Psoas muscle (tissue), 7 donors: ENCODE measurements at regions not wholly inside any gene's neighbourhood (a gene's known extent, or its start where the extent isn't known, plus 50 kb on each side); places are given as distances from the start of the nearest gene placed in this dataset.

ENCODE experiments used
- ATAC-seq, 4 donors: fragments of 200-7000 bp; cut with Tn5 transposase; one replicate each; pipeline ENCODE4 v1.9.1; 2020; ENCODE audit warnings: moderate library complexity in 3 of 4, mild to moderate bottlenecking in 2 of 4
- DNase-seq, 2 donors: peaks; one replicate each; pipeline ENCODE4 v3.0.0-alpha.2; 2020
- H3K27ac ChIP-seq: fragments of 200-600 bp; one replicate; pipeline ENCODE4 v1.8.0; 2022
- H3K27me3 ChIP-seq, 3 donors: fragments of 200-600 bp in 1 of 3; one replicate each; pipeline versions ENCODE4 v1.6.1 to v1.8.0; 2013 to 2022; ENCODE audit warnings: low read length in 2 of 3, mild to moderate bottlenecking in 2 of 3, moderate library complexity in 1 of 3; ENCODE audit not compliant: insufficient read depth in 3 of 3
- H3K36me3 ChIP-seq, 2 donors: fragments of 200-600 bp in 1 of 2; one replicate each; pipeline versions ENCODE4 v1.6.1 to v1.8.0; 2013 to 2022; ENCODE audit warnings: low read depth in 1 of 2, mild to moderate bottlenecking in 1 of 2, moderate library complexity in 1 of 2; ENCODE audit not compliant: insufficient read depth in 1 of 2
- H3K4me1 ChIP-seq: fragments of 200-600 bp; one replicate; pipeline ENCODE4 v1.8.0; 2022
- H3K4me3 ChIP-seq: fragments of 200-600 bp; one replicate; pipeline ENCODE4 v1.8.0; 2022; ENCODE audit warnings: mild to moderate bottlenecking
- H3K9me3 ChIP-seq: fragments of 200-600 bp; one replicate; pipeline ENCODE4 v1.8.0; 2022
- WGBS, 3 donors: extraction: QIAGEN DNeasy Blood & Tissue Kit; methylation state at CpG; one replicate each; pipeline versions ENCODE4 v1.1.6 to v1.1.7; 2013; 5-methylcytosine and 5-hydroxymethylcytosine counted together
- intact Hi-C, 2 donors: fragments of 100-400 bp; cut with DNase I; formaldehyde crosslinking; loops; one replicate each; pipeline versions ENCODE4 v1.11.0 to v1.14.2; 2022
- TF ChIP-seq, protein P1 (sequence below): fragments of 200-600 bp; IDR thresholded peaks from one replicate; pipeline ENCODE4 v1.8.0; 2022; ENCODE audit warnings: antibody characterized with exemption
- donor health status: healthy with polysubstance abuse.
- donor health status: DM: no; HTN: no; CAD: no; lungs with moderate emphysema.
- donor health status: Bipolar disorder and iron deficiency.
- donor health status: healthy.
- donor health status: DM: yes; HTN: yes; CAD: no.
- donor health status: DM: no; HTN: no; CAD: no.
- donor health status: DM: yes; HTN: yes; CAD: no.

DNA sequence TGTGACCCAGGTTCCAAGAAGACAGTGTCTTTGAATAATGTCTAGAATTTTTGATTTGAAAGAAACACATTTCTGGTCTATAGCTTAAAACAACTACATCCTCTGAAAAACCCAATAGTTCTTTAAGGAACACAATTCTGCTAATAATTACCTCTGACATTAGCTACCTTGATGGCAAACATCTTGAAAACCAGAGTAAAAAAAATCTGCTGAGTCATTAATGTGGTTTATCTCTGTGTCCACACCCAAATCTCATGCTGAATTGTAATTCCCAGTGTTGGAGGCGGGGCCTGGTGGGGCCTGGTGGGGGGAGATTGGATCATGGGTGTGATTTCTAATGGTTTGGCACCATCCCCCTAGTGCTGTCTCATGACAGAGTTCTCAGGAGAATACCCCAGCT, 1233.8 kb downstream of the NLGN4X start:
- intact Hi-C loops, result no loop called here
- no peak for ATAC-seq

GRCh38 chrX:4978613-4979012, 1250.1 kb downstream of the NLGN4X start:
- intact Hi-C loops, result no loop called here
- H3K36me3 ChIP-seq, result no peaks in the 10 kb centered on the region
- H3K27ac ChIP-seq, result no peak overlapping the region
- H3K4me1 ChIP-seq, result no peaks in the 10 kb centered on the region
- H3K9me3 ChIP-seq, result no peaks in the 10 kb centered on the region
- no peak for ATAC-seq
- DNase-seq, result no peak
- no peak overlapping the region for H3K4me3 ChIP-seq
- WGBS, 3 donors, result 35 to 50% (median 39%) methylated on average over 1 of the region's 1 CpG
- H3K27me3 ChIP-seq, result no peaks in the 10 kb centered on the region
- TF ChIP-seq, protein P1, sequence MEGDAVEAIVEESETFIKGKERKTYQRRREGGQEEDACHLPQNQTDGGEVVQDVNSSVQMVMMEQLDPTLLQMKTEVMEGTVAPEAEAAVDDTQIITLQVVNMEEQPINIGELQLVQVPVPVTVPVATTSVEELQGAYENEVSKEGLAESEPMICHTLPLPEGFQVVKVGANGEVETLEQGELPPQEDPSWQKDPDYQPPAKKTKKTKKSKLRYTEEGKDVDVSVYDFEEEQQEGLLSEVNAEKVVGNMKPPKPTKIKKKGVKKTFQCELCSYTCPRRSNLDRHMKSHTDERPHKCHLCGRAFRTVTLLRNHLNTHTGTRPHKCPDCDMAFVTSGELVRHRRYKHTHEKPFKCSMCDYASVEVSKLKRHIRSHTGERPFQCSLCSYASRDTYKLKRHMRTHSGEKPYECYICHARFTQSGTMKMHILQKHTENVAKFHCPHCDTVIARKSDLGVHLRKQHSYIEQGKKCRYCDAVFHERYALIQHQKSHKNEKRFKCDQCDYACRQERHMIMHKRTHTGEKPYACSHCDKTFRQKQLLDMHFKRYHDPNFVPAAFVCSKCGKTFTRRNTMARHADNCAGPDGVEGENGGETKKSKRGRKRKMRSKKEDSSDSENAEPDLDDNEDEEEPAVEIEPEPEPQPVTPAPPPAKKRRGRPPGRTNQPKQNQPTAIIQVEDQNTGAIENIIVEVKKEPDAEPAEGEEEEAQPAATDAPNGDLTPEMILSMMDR, result no peak

More for the DNA sequence above, 1233.8 kb downstream of the NLGN4X start:
- no peaks in the 10 kb centered on the region for H3K27me3 ChIP-seq
- no peaks in the 10 kb centered on the region for H3K4me1 ChIP-seq
- TF ChIP-seq, protein P1, result no peak
- H3K4me3 ChIP-seq, result no peak overlapping the region
- WGBS, 3 donors, result 75 to 79% (median 79%) methylated on average over 1 of the region's 1 CpG
- peaks cover 5% of the 10 kb centered on the region for H3K9me3 ChIP-seq
- no peaks in the 10 kb centered on the region for H3K36me3 ChIP-seq
- DNase-seq, result no peak
- H3K27ac ChIP-seq, result no peak overlapping the region

DNA sequence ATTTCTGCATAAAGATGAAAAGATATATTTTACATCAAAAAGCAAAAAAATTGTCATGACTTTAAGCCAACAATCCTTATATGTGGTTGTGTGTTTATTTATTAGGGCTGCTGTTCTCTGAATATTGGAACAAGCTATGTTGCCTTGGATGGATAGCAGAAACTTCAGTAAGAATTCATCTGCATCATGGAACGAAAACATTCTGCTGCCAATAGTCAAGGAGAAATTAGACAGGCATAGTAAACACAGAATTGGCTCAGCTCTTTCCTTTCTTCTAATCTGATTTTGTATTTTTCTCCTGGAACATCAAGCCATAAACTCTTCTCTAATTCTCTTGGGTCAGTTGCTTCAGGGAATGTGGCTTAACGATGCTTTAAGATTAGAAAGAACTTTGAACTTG, 1257.0 kb downstream of the NLGN4X start:
- intact Hi-C loops, result no loop called here

DNA sequence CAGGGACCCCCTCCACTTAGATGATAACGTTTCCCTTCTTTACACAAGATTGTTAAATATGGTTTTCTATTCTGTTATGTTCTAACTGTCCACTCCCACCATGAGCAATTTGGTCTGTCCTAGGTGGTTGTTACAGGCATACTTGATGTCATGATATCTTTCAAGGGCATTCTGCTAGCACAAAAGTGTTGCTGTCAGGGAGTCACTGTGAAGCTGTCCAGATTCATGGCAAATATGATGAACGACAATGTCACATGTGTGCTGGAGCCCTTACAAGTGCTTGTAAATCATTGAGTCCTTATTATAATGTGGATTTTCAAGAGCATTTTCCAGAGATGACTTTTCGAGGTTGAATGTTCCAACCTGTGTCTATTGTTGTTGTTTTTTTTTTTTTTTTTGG, 1250.7 kb upstream of the PRKX start:
- ATAC-seq (no peak), DNase-seq (no peak)
- Histone ChIP-seq H3K36me3 (no peaks in the 10 kb centered on the region), H3K27ac (no peak overlapping the region), H3K27me3 (no peaks in the 10 kb centered on the region), H3K9me3 (no peaks in the 10 kb centered on the region), H3K4me3 (no peak overlapping the region), H3K4me1 (no peaks in the 10 kb centered on the region)
- TF ChIP-seq, protein P1, result no peak
- 65 to 76% (median 74%) methylated on average over 3 of the region's 3 CpGs for WGBS, 3 donors
- intact Hi-C loops, result no loop called here

More for the DNA sequence above, 1257.0 kb downstream of the NLGN4X start:
- TF ChIP-seq, protein P1, result no peak
- Histone ChIP-seq H3K9me3 (no peaks in the 10 kb centered on the region), H3K36me3 (no peaks in the 10 kb centered on the region), H3K27me3 (no peaks in the 10 kb centered on the region), H3K27ac (no peak overlapping the region), H3K4me1 (no peaks in the 10 kb centered on the region), H3K4me3 (no peak overlapping the region)
- ATAC-seq (no peak), DNase-seq (no peak)
- WGBS, 3 donors, result 74 to 77% (median 75%) methylated on average over 2 of the region's 2 CpGs

DNA sequence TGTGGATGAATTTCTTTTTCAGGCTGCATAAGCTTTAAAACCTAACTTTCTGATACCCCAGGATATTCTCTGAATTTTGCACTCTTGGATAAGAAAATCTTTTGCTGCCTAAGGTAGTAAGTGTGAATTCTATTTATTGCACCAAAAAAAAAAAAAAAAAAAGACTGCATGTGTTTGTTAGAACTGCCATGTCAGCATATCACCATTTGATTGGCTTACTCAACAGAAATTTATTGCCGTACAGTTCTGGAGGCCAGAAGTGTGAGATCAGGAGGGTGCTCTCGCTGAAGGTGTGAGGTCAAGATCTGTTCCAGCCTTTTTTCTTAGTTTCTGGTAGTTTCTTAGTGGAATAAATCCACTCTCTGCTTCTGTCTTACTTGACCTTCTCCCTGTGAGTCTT, 1250.0 kb upstream of the PRKX start:
- Histone ChIP-seq H3K4me3 (no peak overlapping the region), H3K27ac (no peak overlapping the region), H3K4me1 (no peaks in the 10 kb centered on the region), H3K9me3 (no peaks in the 10 kb centered on the region), H3K36me3 (no peaks in the 10 kb centered on the region), H3K27me3 (no peaks in the 10 kb centered on the region)
- 78 to 89% (median 84%) methylated on average over 2 of the region's 2 CpGs for WGBS, 3 donors
- TF ChIP-seq, protein P1, result no peak
- ATAC-seq (no peak), DNase-seq (no peak)
- intact Hi-C loops, result no loop called here
